OCI-LY1 (cell line): ENCODE measurements at regions not wholly inside any gene's neighbourhood (a gene's known extent, or its start where the extent isn't known, plus 50 kb on each side); places are given as distances from the start of the nearest gene placed in this dataset.
"Not testable (repeated sequence)": the region's sequence is repeated elsewhere in the genome, so short reads cannot be mapped to it uniquely, and the experiment has no call there.

Experiments used
- H2AFZ ChIP-seq: fragments of 200-600 bp; sonication (generic), shearing (Covaris generic); 2 replicates; pipeline ENCODE4 v1.6.0; 2014; ENCODE audit warnings: antibody characterized with exemption, mild to moderate bottlenecking, low read length
- H3F3A ChIP-seq: fragments of 200-600 bp; sonication (generic), shearing (Covaris generic); 2 replicates; pipeline ENCODE4 v1.6.0; 2014; ENCODE audit warnings: mild to moderate bottlenecking, antibody characterized with exemption, low read length, moderate library complexity; ENCODE audit not compliant: insufficient read depth
- H3K27ac ChIP-seq: fragments of 200-600 bp; sonication (generic); 2 replicates; pipeline ENCODE4 v1.5.1; 2014; ENCODE audit warnings: low read length, mixed run types, mild to moderate bottlenecking, low read depth; ENCODE audit not compliant: poor library complexity, severe bottlenecking
- H3K27me3 ChIP-seq: fragments of 200-600 bp; sonication (generic); 2 replicates; pipeline ENCODE4 v1.6.0; 2014; ENCODE audit warnings: antibody characterized with exemption, mild to moderate bottlenecking, low read length, moderate library complexity; ENCODE audit not compliant: insufficient read depth
- H3K36me3 ChIP-seq: fragments of 200-600 bp; sonication (generic); 2 replicates; pipeline ENCODE4 v1.6.1; 2014; ENCODE audit warnings: mild to moderate bottlenecking, antibody characterized with exemption, low read length, moderate library complexity, mixed read lengths; ENCODE audit not compliant: insufficient read depth
- H3K4me1 ChIP-seq: fragments of 200-600 bp; sonication (generic); 2 replicates; pipeline ENCODE4 v1.5.1; 2014; ENCODE audit warnings: mild to moderate bottlenecking, low read length, moderate library complexity; ENCODE audit not compliant: insufficient read depth, severe bottlenecking
- H3K4me2 ChIP-seq: fragments of 200-600 bp; sonication (generic), shearing (Covaris generic); 2 replicates; pipeline ENCODE4 v1.6.1; 2014; ENCODE audit warnings: low read length
- H3K4me3 ChIP-seq: fragments of 200-600 bp; sonication (generic); 2 replicates; pipeline ENCODE4 v1.5.1; 2014; ENCODE audit warnings: low read length, low read depth, mild to moderate bottlenecking, mixed read lengths; ENCODE audit not compliant: poor library complexity, severe bottlenecking
- H3K79me2 ChIP-seq: fragments of 200-600 bp; shearing (Covaris generic); 2 replicates; pipeline ENCODE4 v1.6.1; 2016; ENCODE audit warnings: mixed run types, low read length, mixed read lengths; ENCODE audit not compliant: insufficient read depth
- H3K9ac ChIP-seq: fragments of 200-600 bp; sonication (generic), shearing (Covaris generic); 2 replicates; pipeline ENCODE4 v1.6.1; 2014; ENCODE audit warnings: mild to moderate bottlenecking, low read length, mixed read lengths
- H3K9me2 ChIP-seq: fragments of 200-600 bp; sonication (generic), shearing (Covaris generic); 2 replicates; pipeline ENCODE4 v1.6.1; 2014; ENCODE audit warnings: low read depth, mild to moderate bottlenecking, low read length, mixed read lengths
- H3K9me3 ChIP-seq: fragments of 200-600 bp; shearing (Covaris generic); 2 replicates; pipeline ENCODE4 v1.6.1; 2014; ENCODE audit warnings: low read length, mixed read lengths
- H4K20me1 ChIP-seq: fragments of 200-600 bp; sonication (generic), shearing (Covaris generic); 2 replicates; pipeline ENCODE4 v1.6.0; 2016; ENCODE audit warnings: mild to moderate bottlenecking, low read length; ENCODE audit not compliant: insufficient read depth
- CTCF ChIP-seq: fragments of 200-600 bp; sonication (generic), shearing (Covaris generic); IDR thresholded peaks from 2 replicates; pipeline ENCODE4 v1.5.1; 2017; ENCODE audit warnings: mild to moderate bottlenecking, antibody characterized with exemption, low read length, moderate library complexity, mixed read lengths
- EZH2 ChIP-seq: fragments of 200-600 bp; sonication (generic), shearing (Covaris generic); IDR thresholded peaks from 2 replicates; pipeline ENCODE4 v1.8.0; 2017; ENCODE audit warnings: borderline replicate concordance, mixed run types, mild to moderate bottlenecking, antibody characterized with exemption, low read length, moderate library complexity, mixed read lengths

DNA sequence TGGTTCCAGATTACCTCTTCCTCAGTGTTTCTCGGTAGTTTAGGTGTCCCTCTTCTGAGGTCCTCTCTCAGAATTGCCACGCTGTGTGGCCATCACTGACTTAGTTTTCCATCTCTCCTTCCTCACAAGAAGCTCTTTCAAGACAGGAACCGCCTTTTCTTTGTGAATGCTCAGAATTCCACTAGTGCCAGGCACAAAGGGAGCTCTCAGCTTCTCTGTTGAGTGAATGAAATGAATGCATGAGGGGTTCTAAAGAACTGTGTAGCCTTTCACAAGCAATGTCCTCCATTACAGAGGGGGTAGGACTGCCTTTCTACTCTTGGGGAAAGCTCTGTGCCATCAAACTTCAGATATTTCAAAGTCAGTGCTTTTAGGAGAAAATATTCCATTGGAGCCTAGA is 546.8 kb downstream of the RWDD3 start:
- no peaks in the 10 kb centered on the region for H4K20me1 ChIP-seq
- H3K9me2 ChIP-seq = no peaks in the 10 kb centered on the region
- TF ChIP-seq CTCF (no peak), EZH2 (no peak)
- no peaks in the 10 kb centered on the region for H3K27me3 ChIP-seq
- H3K4me2 ChIP-seq = no peak overlapping the region
- H3K4me1 ChIP-seq = no peaks in the 10 kb centered on the region
- H2AFZ ChIP-seq = no peak overlapping the region
- H3F3A ChIP-seq = no peaks in the 10 kb centered on the region
- H3K36me3 ChIP-seq = no peaks in the 10 kb centered on the region
- no peaks in the 10 kb centered on the region for H3K9me3 ChIP-seq
- no peaks in the 10 kb centered on the region for H3K79me2 ChIP-seq
- H3K9ac ChIP-seq = no peak overlapping the region
- H3K27ac ChIP-seq = no peak overlapping the region
- H3K4me3 ChIP-seq = no peak overlapping the region

DNA sequence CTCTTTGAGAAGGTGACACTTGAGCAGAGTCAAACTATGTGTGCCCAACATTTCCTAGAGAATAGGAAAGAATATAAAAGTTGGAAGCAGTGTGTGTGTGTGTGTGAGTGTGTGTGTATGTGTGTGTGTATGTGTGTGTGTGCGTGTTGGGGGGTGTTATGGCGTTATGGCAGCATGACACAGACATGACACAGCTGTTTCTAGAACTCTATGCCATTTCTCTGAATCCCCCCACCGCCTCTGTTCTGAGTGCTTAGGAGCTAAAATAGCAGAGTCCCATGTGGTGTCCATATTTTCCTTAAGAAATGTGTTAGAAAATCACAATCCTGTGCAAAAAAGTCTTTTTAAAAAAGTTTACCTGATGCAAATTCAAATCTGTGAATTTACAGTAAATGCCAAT is 556.1 kb downstream of the RWDD3 start:
- no peak overlapping the region for H3K4me3 ChIP-seq
- no peaks in the 10 kb centered on the region for H3F3A ChIP-seq
- H3K27ac ChIP-seq = no peak overlapping the region
- no peaks in the 10 kb centered on the region for H3K9me2 ChIP-seq
- H4K20me1 ChIP-seq = no peaks in the 10 kb centered on the region
- no peaks in the 10 kb centered on the region for H3K79me2 ChIP-seq
- no peaks in the 10 kb centered on the region for H3K4me1 ChIP-seq
- no peak for TF ChIP-seq CTCF
- no peak for TF ChIP-seq EZH2
- H3K9ac ChIP-seq = no peak overlapping the region
- no peaks in the 10 kb centered on the region for H3K9me3 ChIP-seq
- H2AFZ ChIP-seq = no peak overlapping the region
- no peaks in the 10 kb centered on the region for H3K36me3 ChIP-seq
- H3K27me3 ChIP-seq = no peaks in the 10 kb centered on the region
- H3K4me2 ChIP-seq = no peak overlapping the region

DNA sequence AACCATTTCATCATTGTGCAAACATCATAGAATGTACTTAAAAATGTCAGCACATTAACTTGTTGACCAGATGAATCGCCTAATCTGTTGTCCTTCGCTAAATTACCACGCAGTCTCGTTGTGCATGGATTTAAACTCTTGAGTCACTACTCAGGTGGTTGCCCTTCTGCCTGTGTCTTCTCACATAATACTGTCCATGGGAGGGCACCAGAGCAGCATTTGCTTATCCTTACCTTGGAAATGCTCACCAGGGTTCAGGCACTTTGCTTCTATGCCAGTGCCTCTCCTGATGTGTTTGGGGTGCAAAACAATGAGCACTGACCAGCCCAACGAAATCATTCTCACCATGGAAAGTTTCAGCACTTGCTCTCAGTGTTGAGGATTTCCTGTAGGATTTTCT is 559.9 kb downstream of the RWDD3 start:
- Histone ChIP-seq H3K9me2 (no peaks in the 10 kb centered on the region), H3K79me2 (no peaks in the 10 kb centered on the region), H3K27me3 (no peaks in the 10 kb centered on the region), H3K27ac (no peak overlapping the region), H4K20me1 (no peaks in the 10 kb centered on the region), H3K9ac (no peak overlapping the region), H2AFZ (no peak overlapping the region), H3K36me3 (no peaks in the 10 kb centered on the region), H3K9me3 (no peaks in the 10 kb centered on the region), H3K4me1 (no peaks in the 10 kb centered on the region), H3F3A (no peaks in the 10 kb centered on the region), H3K4me3 (no peak overlapping the region), H3K4me2 (no peak overlapping the region)
- no peak for TF ChIP-seq EZH2
- TF ChIP-seq CTCF = peak; percentile 17; the same call in 1 of the 2 replicates

DNA sequence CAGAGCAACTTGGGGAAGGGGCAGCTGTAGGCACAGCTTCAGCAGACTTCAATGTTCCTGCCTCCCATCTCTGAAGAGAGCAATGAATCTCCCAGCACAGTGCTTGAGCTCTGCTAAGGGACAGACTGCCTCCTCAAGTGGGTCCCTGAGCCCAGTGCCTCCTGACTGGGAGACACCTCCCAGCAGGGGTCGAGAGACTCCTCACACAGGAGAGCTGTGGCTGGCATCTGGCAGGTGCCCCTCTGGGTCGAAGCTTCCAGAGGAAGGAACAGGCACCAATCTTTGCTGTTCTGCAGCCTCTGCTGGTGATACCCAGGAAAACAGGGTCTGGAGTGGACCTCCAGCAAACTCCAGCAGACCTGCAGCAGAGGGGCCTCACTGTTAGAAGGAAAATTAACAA is 563.8 kb downstream of the RWDD3 start:
- not testable (repeated sequence) for H3K9me3 ChIP-seq, H3K27ac ChIP-seq, H3K9ac ChIP-seq, H3K79me2 ChIP-seq, H3K9me2 ChIP-seq, H3K27me3 ChIP-seq, H3K4me3 ChIP-seq, H3K4me1 ChIP-seq, H4K20me1 ChIP-seq, H2AFZ ChIP-seq, H3K36me3 ChIP-seq, H3K4me2 ChIP-seq, H3F3A ChIP-seq
